Gastroesophageal sphincter (tissue), 4 donors: ENCODE measurements at regions not wholly inside any gene's neighbourhood (a gene's known extent, or its start where the extent isn't known, plus 50 kb on each side); places are given as distances from the start of the nearest gene placed in this dataset.
"Not testable (repeated sequence)": the region's sequence is repeated elsewhere in the genome, so short reads cannot be mapped to it uniquely, and the experiment has no call there.

ENCODE experiments used
- ATAC-seq: fragments of 150-250 bp; one replicate; pipeline ENCODE4 v1.9.1; 2016; ENCODE audit warnings: mild to moderate bottlenecking, moderate library complexity
- H3K27ac ChIP-seq, 4 donors: fragments of 200-600 bp; sonication (generic) in 3 of 4; 1 replicate in 3 of 4; 2 replicates in 1 of 4; pipeline ENCODE4 v1.5.1; 2016 to 2019
- H3K27me3 ChIP-seq: fragments of 200-600 bp; sonication (generic); one replicate; pipeline ENCODE4 v1.5.1; 2019
- H3K36me3 ChIP-seq, 2 donors: fragments of 200-600 bp; sonication (generic); one replicate each; pipeline ENCODE4 v1.5.1; 2019; ENCODE audit warnings: control low read depth in 1 of 2
- H3K4me1 ChIP-seq, 3 donors: fragments of 200-600 bp; sonication (generic); 1 replicate in 2 of 3; 2 replicates in 1 of 3; pipeline ENCODE4 v1.5.1; 2016 to 2019; ENCODE audit warnings: control low read depth in 2 of 3
- H3K4me3 ChIP-seq, 2 donors: fragments of 200-600 bp; sonication (generic); one replicate each; pipeline ENCODE4 v1.5.1; 2019; ENCODE audit warnings: mild to moderate bottlenecking in 1 of 2, moderate library complexity in 1 of 2
- H3K9me3 ChIP-seq, 3 donors: fragments of 200-600 bp; sonication (generic); one replicate each; pipeline ENCODE4 v1.5.1; 2017 to 2019; ENCODE audit warnings: control low read depth in 2 of 3
- EP300 ChIP-seq: sonication (generic); formaldehyde crosslinking; IDR thresholded peaks from one replicate; pipeline ENCODE4 v1.6.1; 2017; ENCODE audit warnings: antibody characterized with exemption, mild to moderate bottlenecking
- POLR2A ChIP-seq, 2 donors: fragments of 450-650 bp; IDR thresholded peaks; one replicate each; pipeline ENCODE4 v1.6.1; 2017; ENCODE audit warnings: antibody characterized with exemption in 2 of 2, mild to moderate bottlenecking in 2 of 2, moderate library complexity in 1 of 2
- POLR2AphosphoS5 ChIP-seq: sonication (generic); formaldehyde crosslinking; IDR thresholded peaks from one replicate; pipeline ENCODE4 v1.6.1; 2017; ENCODE audit warnings: antibody characterized with exemption
- WGBS, 2 donors: methylation state at CpG; one replicate each; pipeline ENCODE4 v1.1.5; 2018; ENCODE audit warnings: low coverage in 1 of 2; 5-methylcytosine and 5-hydroxymethylcytosine counted together
- TF ChIP-seq, protein P1 (sequence below), 4 experiments: fragments of 200-600 bp in 2 of 4; fragments of 450-650 bp in 2 of 4; sonication (generic) in 1 of 4; IDR thresholded peaks; one replicate each; pipeline ENCODE4 v1.5.1; 2017 to 2019; ENCODE audit warnings: antibody characterized with exemption in 4 of 4, mild to moderate bottlenecking in 2 of 4, moderate library complexity in 2 of 4

DNA sequence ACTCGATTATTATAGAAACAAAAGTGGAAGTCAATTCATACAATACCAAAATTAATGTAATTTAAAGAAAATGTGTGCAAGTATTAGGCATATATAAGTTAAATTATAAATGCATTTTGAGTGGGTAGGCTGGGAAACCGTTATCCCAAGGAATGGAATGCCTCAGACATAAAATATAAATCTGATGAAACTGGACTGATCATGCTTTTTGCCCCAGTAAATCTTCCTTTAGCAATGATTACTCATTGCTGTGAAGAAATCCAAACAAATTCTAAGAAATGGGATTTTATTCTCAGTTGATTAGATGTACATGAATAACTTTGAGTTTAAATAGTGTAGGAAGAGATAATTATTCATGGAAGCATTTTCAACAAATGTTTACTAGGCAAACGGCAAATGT lies 185.5 kb upstream of the KCNMB2 start:
- Histone ChIP-seq H3K9me3 (no peaks in the 10 kb centered on the region), H3K27ac (no peak overlapping the region), H3K4me3 (no peak overlapping the region), H3K4me1 (peaks cover 0 to 17% (median 4%) of the 10 kb centered on the region in 3 donors), H3K36me3 (no peaks in the 10 kb centered on the region), H3K27me3 (no peaks in the 10 kb centered on the region)
- TF ChIP-seq, protein P1, sequence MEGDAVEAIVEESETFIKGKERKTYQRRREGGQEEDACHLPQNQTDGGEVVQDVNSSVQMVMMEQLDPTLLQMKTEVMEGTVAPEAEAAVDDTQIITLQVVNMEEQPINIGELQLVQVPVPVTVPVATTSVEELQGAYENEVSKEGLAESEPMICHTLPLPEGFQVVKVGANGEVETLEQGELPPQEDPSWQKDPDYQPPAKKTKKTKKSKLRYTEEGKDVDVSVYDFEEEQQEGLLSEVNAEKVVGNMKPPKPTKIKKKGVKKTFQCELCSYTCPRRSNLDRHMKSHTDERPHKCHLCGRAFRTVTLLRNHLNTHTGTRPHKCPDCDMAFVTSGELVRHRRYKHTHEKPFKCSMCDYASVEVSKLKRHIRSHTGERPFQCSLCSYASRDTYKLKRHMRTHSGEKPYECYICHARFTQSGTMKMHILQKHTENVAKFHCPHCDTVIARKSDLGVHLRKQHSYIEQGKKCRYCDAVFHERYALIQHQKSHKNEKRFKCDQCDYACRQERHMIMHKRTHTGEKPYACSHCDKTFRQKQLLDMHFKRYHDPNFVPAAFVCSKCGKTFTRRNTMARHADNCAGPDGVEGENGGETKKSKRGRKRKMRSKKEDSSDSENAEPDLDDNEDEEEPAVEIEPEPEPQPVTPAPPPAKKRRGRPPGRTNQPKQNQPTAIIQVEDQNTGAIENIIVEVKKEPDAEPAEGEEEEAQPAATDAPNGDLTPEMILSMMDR (IDR thresholded peaks at IDR 0.05): no peak
- TF ChIP-seq POLR2AphosphoS5 (no peak), POLR2A (IDR thresholded peaks at IDR 0.05) (no peak), EP300 (no peak)
- no peak for ATAC-seq
- whole genome bisulfite sequencing, 2 donors: 56 to 78% methylated on average over 3 of the region's 3 CpGs

DNA sequence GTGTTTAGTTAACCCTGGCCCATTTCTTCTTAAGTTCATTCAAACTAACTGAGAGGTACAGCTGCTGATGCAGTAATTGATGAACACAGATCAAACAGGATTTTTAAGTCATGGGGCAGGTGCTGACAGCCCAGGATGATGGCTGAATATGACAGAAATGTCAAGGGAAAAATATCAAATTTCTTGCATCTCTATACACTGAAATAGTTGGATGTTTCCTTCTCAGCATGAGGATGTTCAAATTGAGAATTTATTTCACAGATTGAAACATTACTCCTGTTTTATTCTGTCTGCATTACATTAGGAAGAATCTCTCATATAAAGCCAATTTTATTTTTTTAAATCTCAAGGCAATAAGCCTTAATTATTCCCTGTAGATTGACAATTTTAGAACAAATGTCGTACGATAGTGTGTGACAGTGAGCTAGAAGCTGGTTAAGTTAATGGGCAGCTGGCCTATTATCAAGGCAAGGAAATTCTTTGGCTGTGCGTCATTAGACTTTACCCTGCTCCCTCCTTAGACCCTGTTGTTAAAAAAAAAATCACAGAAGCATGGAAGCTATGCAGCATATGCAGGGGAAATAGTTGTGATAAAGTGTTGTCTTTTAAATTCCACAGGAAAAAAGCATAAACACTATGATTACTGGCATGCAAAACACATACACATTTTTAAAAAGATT lies 183.8 kb upstream of the KCNMB2 start:
- peaks cover 0 to 17% (median 4%) of the 10 kb centered on the region in 3 donors for H3K4me1 ChIP-seq
- no peak for TF ChIP-seq EP300
- no peaks in the 10 kb centered on the region for H3K9me3 ChIP-seq
- no peak overlapping the region for H3K27ac ChIP-seq
- H3K27me3 ChIP-seq: no peaks in the 10 kb centered on the region
- WGBS, 2 donors: 0 to 17% methylated on average over 3 of the region's 3 CpGs
- no peak for ATAC-seq
- no peak overlapping the region for H3K4me3 ChIP-seq
- H3K36me3 ChIP-seq: no peaks in the 10 kb centered on the region

DNA sequence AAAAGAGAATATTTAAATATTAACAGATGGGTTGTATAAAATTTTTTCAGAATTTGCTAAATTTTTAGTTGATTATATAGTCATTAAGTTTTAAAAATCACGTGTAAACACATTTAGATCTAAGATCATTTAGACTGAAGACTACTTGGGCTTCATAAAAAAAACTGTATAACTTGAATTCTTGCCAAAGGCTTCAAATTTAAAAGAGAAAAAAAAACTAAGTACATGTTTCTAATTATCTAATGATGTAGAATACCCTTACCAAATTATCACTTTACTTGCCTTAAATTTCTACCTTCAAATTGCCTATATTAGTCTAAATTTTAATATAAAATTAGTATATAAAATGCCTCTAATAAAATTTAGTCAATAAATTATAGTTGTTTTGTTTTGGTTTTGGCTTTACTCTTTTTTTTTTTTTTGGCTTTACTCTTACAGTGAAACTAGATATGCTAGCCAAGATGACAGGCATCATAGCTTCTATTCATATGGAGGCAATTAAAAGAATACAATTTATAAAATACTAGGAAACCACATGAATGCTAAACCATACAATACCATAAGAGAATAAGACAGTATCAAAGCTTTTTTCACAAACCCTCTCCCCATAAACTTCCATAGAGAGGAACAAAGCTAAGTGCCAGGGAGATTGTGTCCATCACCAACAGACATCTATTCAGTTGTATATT lies 183.1 kb upstream of the KCNMB2 start:
- TF ChIP-seq, protein P1 (IDR thresholded peaks at IDR 0.05): no peak
- no peak for TF ChIP-seq POLR2AphosphoS5
- TF ChIP-seq EP300: no peak
- TF ChIP-seq POLR2A (IDR thresholded peaks at IDR 0.05): no peak
- WGBS, 2 donors: 33 to 36% methylated on average over 1 of the region's 1 CpG
- Histone ChIP-seq H3K9me3 (no peaks in the 10 kb centered on the region), H3K4me1 (peaks cover 0 to 17% (median 4%) of the 10 kb centered on the region in 3 donors), H3K36me3 (no peaks in the 10 kb centered on the region), H3K27ac (no peak overlapping the region), H3K4me3 (no peak overlapping the region), H3K27me3 (no peaks in the 10 kb centered on the region)
- ATAC-seq: no peak

DNA sequence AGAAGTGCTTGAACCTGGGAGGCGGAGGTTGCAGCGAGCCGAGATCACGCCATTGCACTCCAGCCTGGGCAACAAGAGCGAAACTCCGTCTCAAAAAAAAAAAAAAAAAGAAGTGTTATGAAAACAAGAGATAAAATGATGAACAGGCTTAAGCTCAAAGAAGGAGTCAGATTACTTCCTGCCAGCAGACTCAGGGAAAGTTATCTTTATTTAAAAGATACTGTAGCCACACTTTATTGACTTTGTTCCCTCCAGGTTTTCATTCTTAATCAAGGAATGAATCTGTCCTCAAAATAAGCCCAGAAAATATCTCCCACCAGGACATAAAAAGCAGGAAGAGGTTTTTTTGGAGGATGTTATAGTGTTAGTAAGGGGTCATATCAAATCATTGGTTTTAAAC lies 176.5 kb upstream of the KCNMB2 start:
- no peak for ATAC-seq
- no peak overlapping the region for H3K27ac ChIP-seq
- H3K4me1 ChIP-seq: no peaks in the 10 kb centered on the region
- TF ChIP-seq POLR2AphosphoS5 (no peak), POLR2A (IDR thresholded peaks at IDR 0.05) (no peak), EP300 (no peak)
- TF ChIP-seq, protein P1 (IDR thresholded peaks at IDR 0.05): no peak
- no peaks in the 10 kb centered on the region for H3K27me3 ChIP-seq
- H3K4me3 ChIP-seq: no peak overlapping the region
- WGBS, 2 donors: no CpG with 5 or more reads among the region's 6 CpGs
- peaks cover 0 to 22% (median 0%) of the 10 kb centered on the region in 3 donors for H3K9me3 ChIP-seq
- H3K36me3 ChIP-seq: no peaks in the 10 kb centered on the region

DNA sequence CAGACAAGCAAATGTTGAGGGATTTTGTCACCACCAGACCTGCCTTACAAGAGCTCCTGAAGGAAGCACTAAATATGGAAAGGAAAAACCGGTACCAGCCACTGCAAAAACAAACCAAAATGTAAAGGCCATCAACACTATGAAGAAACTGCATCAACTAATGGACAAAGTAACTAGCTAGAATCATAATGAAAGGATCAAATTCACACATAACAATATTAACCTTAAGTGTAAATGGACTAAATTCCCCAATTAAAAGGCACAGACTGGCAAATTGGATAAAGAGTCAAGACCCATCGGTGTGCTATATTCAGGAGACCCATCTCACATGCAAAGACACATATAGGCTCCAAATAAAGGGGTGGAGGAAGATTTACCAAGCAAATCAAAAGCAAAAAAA lies 173.2 kb upstream of the KCNMB2 start:
- H3K27me3 ChIP-seq, H3K4me3 ChIP-seq, H3K36me3 ChIP-seq, H3K27ac ChIP-seq, ATAC-seq: not testable (repeated sequence)
- H3K4me1 ChIP-seq: peaks cover 0 to 12% (median 5%) of the 10 kb centered on the region in 3 donors
- H3K9me3 ChIP-seq: peaks cover 0 to 22% (median 0%) of the 10 kb centered on the region in 3 donors
- 95% methylated on average over 2 of the region's 2 CpGs; no CpG with 5 or more reads in 1 of the 2 donors for WGBS, 2 donors
